ENCODE measurements at regions not wholly inside any gene's neighbourhood (a gene's known extent, or its start where the extent isn't known, plus 50 kb on each side); places are given as distances from the start of the nearest gene placed in this dataset.
"Not testable (repeated sequence)": the region's sequence is repeated elsewhere in the genome, so short reads cannot be mapped to it uniquely, and the experiment has no call there.

DNA sequence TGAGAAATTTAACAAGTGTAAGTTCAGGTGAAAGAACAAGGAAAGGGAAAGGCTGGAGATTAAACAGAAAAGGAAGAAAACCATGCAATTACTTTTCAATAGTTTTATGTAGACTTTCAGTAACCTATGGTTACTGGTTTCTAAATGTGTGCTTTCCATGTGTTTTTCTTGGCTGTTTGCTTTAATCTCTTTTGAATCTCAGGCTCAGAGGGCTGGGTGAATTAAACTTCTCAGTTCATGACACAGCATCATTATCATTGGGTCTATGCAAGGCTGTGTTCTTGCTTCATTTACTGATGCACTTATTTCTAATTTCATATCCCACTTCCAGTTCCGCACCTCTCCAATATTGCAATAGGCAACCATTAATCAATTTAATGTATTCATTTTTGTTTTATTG is 266.5 kb upstream of the UGT8 start:
- Histone ChIP-seq H3K4me3 (no peak overlapping the region), H3K36me3 (no peaks in the 10 kb centered on the region), H3K27me3 (no peaks in the 10 kb centered on the region), H3K27ac (no peak overlapping the region), H3K4me1 (no peaks in the 10 kb centered on the region), H3K9me3 (no peaks in the 10 kb centered on the region)
- DNase-seq: no peak
- ATAC-seq (ENCODE audit: low FRiP score in 2 of 2): no peak
- 93 to 98% methylated on average over 1 of the region's 1 CpG for WGBS, 2 donors
- TF ChIP-seq POLR2AphosphoS5 (IDR thresholded peaks at IDR 0.05) (no peak), POLR2A (IDR thresholded peaks at IDR 0.05) (no peak)
- TF ChIP-seq, protein P1, sequence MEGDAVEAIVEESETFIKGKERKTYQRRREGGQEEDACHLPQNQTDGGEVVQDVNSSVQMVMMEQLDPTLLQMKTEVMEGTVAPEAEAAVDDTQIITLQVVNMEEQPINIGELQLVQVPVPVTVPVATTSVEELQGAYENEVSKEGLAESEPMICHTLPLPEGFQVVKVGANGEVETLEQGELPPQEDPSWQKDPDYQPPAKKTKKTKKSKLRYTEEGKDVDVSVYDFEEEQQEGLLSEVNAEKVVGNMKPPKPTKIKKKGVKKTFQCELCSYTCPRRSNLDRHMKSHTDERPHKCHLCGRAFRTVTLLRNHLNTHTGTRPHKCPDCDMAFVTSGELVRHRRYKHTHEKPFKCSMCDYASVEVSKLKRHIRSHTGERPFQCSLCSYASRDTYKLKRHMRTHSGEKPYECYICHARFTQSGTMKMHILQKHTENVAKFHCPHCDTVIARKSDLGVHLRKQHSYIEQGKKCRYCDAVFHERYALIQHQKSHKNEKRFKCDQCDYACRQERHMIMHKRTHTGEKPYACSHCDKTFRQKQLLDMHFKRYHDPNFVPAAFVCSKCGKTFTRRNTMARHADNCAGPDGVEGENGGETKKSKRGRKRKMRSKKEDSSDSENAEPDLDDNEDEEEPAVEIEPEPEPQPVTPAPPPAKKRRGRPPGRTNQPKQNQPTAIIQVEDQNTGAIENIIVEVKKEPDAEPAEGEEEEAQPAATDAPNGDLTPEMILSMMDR (IDR thresholded peaks at IDR 0.05): no peak

- H3K27me3 ChIP-seq; H3K36me3 ChIP-seq; DNase-seq; H3K9me3 ChIP-seq; H3K27ac ChIP-seq; ATAC-seq (ENCODE audit: low FRiP score in 2 of 2); H3K4me3 ChIP-seq; H3K4me1 ChIP-seq: not testable (repeated sequence)
These were observed 264.2 kb upstream of the UGT8 start for GRCh38 chr4:114334363-114334762.

GRCh38 chr4:114334884-114335330 is 263.7 kb upstream of the UGT8 start:
- TF ChIP-seq, protein P1 (IDR thresholded peaks at IDR 0.05): no peak
- H3K27me3 ChIP-seq: no peaks in the 10 kb centered on the region
- H3K27ac ChIP-seq: no peak overlapping the region
- H3K4me1 ChIP-seq: no peaks in the 10 kb centered on the region
- DNase-seq: no peak
- H3K4me3 ChIP-seq: no peak overlapping the region
- ATAC-seq (ENCODE audit: low FRiP score in 2 of 2): no peak
- no peaks in the 10 kb centered on the region for H3K36me3 ChIP-seq
- no peaks in the 10 kb centered on the region for H3K9me3 ChIP-seq
- WGBS, 2 donors: 43 to 51% methylated on average over 2 of the region's 2 CpGs

- TF ChIP-seq POLR2A (IDR thresholded peaks at IDR 0.05): no peak
- no peak for TF ChIP-seq POLR2AphosphoS5 (IDR thresholded peaks at IDR 0.05)
- no peak for TF ChIP-seq EP300 (IDR thresholded peaks at IDR 0.05)
- TF ChIP-seq, protein P1 (IDR thresholded peaks at IDR 0.05): no peak
- no peaks in the 10 kb centered on the region for H3K27me3 ChIP-seq
- H3K9me3 ChIP-seq: no peaks in the 10 kb centered on the region
- DNase-seq: no peak
- no peak for ATAC-seq (ENCODE audit: low FRiP score in 2 of 2)
- no peak overlapping the region for H3K27ac ChIP-seq
- H3K4me3 ChIP-seq: no peak overlapping the region
- no peaks in the 10 kb centered on the region for H3K36me3 ChIP-seq
- H3K4me1 ChIP-seq: no peaks in the 10 kb centered on the region
These were observed 263.3 kb upstream of the UGT8 start for GRCh38 chr4:114335339-114335738.

- H3K36me3 ChIP-seq: no peaks in the 10 kb centered on the region
- no peak overlapping the region for H3K4me3 ChIP-seq
- no peaks in the 10 kb centered on the region for H3K4me1 ChIP-seq
- no peak for DNase-seq
- no peak for ATAC-seq (ENCODE audit: low FRiP score in 2 of 2)
- no peaks in the 10 kb centered on the region for H3K27me3 ChIP-seq
- TF ChIP-seq POLR2A (IDR thresholded peaks at IDR 0.05) (no peak), POLR2AphosphoS5 (IDR thresholded peaks at IDR 0.05) (no peak), EP300 (IDR thresholded peaks at IDR 0.05) (no peak)
- TF ChIP-seq, protein P1 (IDR thresholded peaks at IDR 0.05): no peak
- no peaks in the 10 kb centered on the region for H3K9me3 ChIP-seq
- H3K27ac ChIP-seq: no peak overlapping the region
These were observed 255.6 kb upstream of the UGT8 start for GRCh38 chr4:114343015-114343414.

Measured in upper lobe of left lung (tissue), 6 donors.